NCI-H82 (cell line): ENCODE measurements at regions not wholly inside any gene's neighbourhood (a gene's known extent, or its start where the extent isn't known, plus 50 kb on each side); places are given as distances from the start of the nearest gene placed in this dataset.

Experiments used
- DNase-seq: peaks from one replicate; lab custom pipeline; 2025; lab: John Stamatoyannopoulos, UW

GRCh38 chr16:74031551-74031950 lies 265.1 kb upstream of the PSMD7 start:
- DNase-seq, result no peak

GRCh38 chr16:74030000-74030706 lies 266.5 kb upstream of the PSMD7 start:
- no peak for DNase-seq

GRCh38 chr16:74029115-74029792 lies 267.4 kb upstream of the PSMD7 start:
- no peak for DNase-seq

GRCh38 chr16:74026373-74027281 lies 270.0 kb upstream of the PSMD7 start:
- DNase-seq, result no peak

GRCh38 chr16:74024953-74025352 lies 271.7 kb upstream of the PSMD7 start:
- no peak for DNase-seq

- peak; percentile 42 for DNase-seq
Measured at GRCh38 chr16:74020095-74020670, 276.4 kb upstream of the PSMD7 start.

- no peak for DNase-seq
Measured at GRCh38 chr16:74019612-74020011, 277.0 kb upstream of the PSMD7 start.

- no peak for DNase-seq
Measured at GRCh38 chr16:74015953-74016352, 280.7 kb upstream of the PSMD7 start.

- no peak for DNase-seq
Measured at GRCh38 chr16:73998707-73999106, 297.9 kb upstream of the PSMD7 start.

- no peak for DNase-seq
Measured at GRCh38 chr16:73997971-73998370, 298.6 kb upstream of the PSMD7 start.

GRCh38 chr16:73997340-73997711 lies 299.3 kb upstream of the PSMD7 start:
- DNase-seq, result no peak

- no peak for DNase-seq
Measured at GRCh38 chr16:73996624-73997339, 299.8 kb upstream of the PSMD7 start.

- no peak for DNase-seq
Measured at GRCh38 chr16:73993878-73994277, 302.7 kb upstream of the PSMD7 start.

- no peak for DNase-seq
Measured at GRCh38 chr16:73978407-73978784, 318.2 kb upstream of the PSMD7 start.

GRCh38 chr16:73976644-73977043 lies 320.0 kb upstream of the PSMD7 start:
- DNase-seq, result no peak

GRCh38 chr16:73973174-73973573 lies 323.4 kb upstream of the PSMD7 start:
- DNase-seq, result no peak

GRCh38 chr16:73966851-73967250 lies 329.8 kb upstream of the PSMD7 start:
- no peak for DNase-seq

- DNase-seq, result no peak
Measured at GRCh38 chr16:73965591-73965990, 331.0 kb upstream of the PSMD7 start.

- DNase-seq, result peak; percentile 82
Measured at GRCh38 chr16:73956587-73957494, 339.8 kb upstream of the PSMD7 start.

- DNase-seq, result no peak
Measured at GRCh38 chr16:73955702-73956101, 340.9 kb upstream of the PSMD7 start.

- peak; percentile 58 for DNase-seq
Measured at GRCh38 chr16:73955255-73955654, 341.4 kb upstream of the PSMD7 start.
